CD14-positive monocyte (primary cell): ENCODE measurements at regions not wholly inside any gene's neighbourhood (a gene's known extent, or its start where the extent isn't known, plus 50 kb on each side); places are given as distances from the start of the nearest gene placed in this dataset.

Source experiments
- DNase-seq, 3 donors: peaks; one replicate each; pipeline ENCODE4 v3.0.0-alpha.2; 2011 to 2022
- H2AFZ ChIP-seq: 2 replicates; pipeline ENCODE4 v1.6.0; 2012; ENCODE audit warnings: mild to moderate bottlenecking, low read depth, low read length, inconsistent platforms; ENCODE audit not compliant: insufficient read depth, poor library complexity, severe bottlenecking
- H3K27ac ChIP-seq, 2 donors: 1 replicate in 1 of 2; 2 replicates in 1 of 2; pipeline ENCODE4 v1.5.1; 2012 to 2013; ENCODE audit warnings: low read length in 2 of 2, control low read depth in 1 of 2, inconsistent platforms in 1 of 2, low read depth in 1 of 2, mild to moderate bottlenecking in 1 of 2
- H3K27me3 ChIP-seq, 2 donors: one replicate each; pipeline versions ENCODE4 v1.6.0 to v1.6.1; 2011 to 2013; ENCODE audit warnings: low read length in 2 of 2; ENCODE audit not compliant: control insufficient read depth in 2 of 2, insufficient read depth in 2 of 2
- H3K36me3 ChIP-seq, 2 donors: replicated peaks in 1 of 2; 1 replicate in 1 of 2; 2 replicates in 1 of 2; pipeline versions ENCODE4 v1.5.1 to v1.6.1; 2012 to 2013; ENCODE audit warnings: low read length in 2 of 2, control low read depth in 1 of 2, inconsistent platforms in 1 of 2, mild to moderate bottlenecking in 1 of 2; ENCODE audit not compliant: insufficient read depth in 2 of 2, control insufficient read depth in 1 of 2
- H3K4me1 ChIP-seq, 2 donors: 1 replicate in 1 of 2; 2 replicates in 1 of 2; pipeline versions ENCODE4 v1.5.1 to v1.6.1; 2012 to 2013; ENCODE audit warnings: low read length in 2 of 2, control low read depth in 1 of 2, inconsistent platforms in 1 of 2, mild to moderate bottlenecking in 1 of 2, moderate library complexity in 1 of 2; ENCODE audit not compliant: insufficient read depth in 2 of 2, control insufficient read depth in 1 of 2
- H3K4me2 ChIP-seq: replicated peaks from 2 replicates; pipeline ENCODE3; 2012; ENCODE audit warnings: low read length, moderate library complexity, mild to moderate bottlenecking; ENCODE audit not compliant: poor library complexity, severe bottlenecking; ENCODE audit errors: extremely low read depth
- H3K4me3 ChIP-seq, 3 experiments: fragments of 200-600 bp in 1 of 3; sonication (generic) in 1 of 3; replicated peaks in 1 of 3; 1 replicate in 2 of 3; 2 replicates in 1 of 3; pipeline ENCODE4 v1.5.1; 2011 to 2013; ENCODE audit warnings: low read length in 3 of 3, mild to moderate bottlenecking in 3 of 3, control low read depth in 2 of 3, low read depth in 2 of 3, inconsistent platforms in 1 of 3, moderate library complexity in 1 of 3
- H3K79me2 ChIP-seq: 2 replicates; pipeline ENCODE4 v1.6.0; 2012; ENCODE audit warnings: mild to moderate bottlenecking, control low read depth, inconsistent platforms, low read length, moderate library complexity; ENCODE audit not compliant: insufficient read depth
- H3K9ac ChIP-seq: 2 replicates; pipeline ENCODE4 v1.6.0; 2017; ENCODE audit warnings: low read length, mild to moderate bottlenecking; ENCODE audit not compliant: insufficient read depth, poor library complexity, severe bottlenecking
- H3K9me3 ChIP-seq, 2 donors: replicated peaks in 1 of 2; 1 replicate in 1 of 2; 2 replicates in 1 of 2; pipeline versions ENCODE4 v1.5.1 to v1.6.1; 2012 to 2013; ENCODE audit warnings: low read length in 2 of 2, control low read depth in 1 of 2; ENCODE audit not compliant: control insufficient read depth in 1 of 2, insufficient read depth in 1 of 2
- H4K20me1 ChIP-seq: 2 replicates; pipeline ENCODE4 v1.6.0; 2012; ENCODE audit warnings: mild to moderate bottlenecking, low read length, control low read depth, moderate library complexity; ENCODE audit not compliant: insufficient read depth
- H3K27ac Mint-ChIP-seq, 7 donors: one replicate each; pipeline ENCODE4 v1.8.0; 2020; ENCODE audit warnings: mild to moderate bottlenecking in 7 of 7, mixed read lengths in 7 of 7, moderate library complexity in 6 of 7, inconsistent platforms in 2 of 7
- H3K27me3 Mint-ChIP-seq, 3 donors: one replicate each; pipeline ENCODE4 v1.8.0; 2021 to 2022; ENCODE audit warnings: low read depth in 3 of 3, mild to moderate bottlenecking in 3 of 3, mixed read lengths in 3 of 3, moderate library complexity in 3 of 3, inconsistent platforms in 1 of 3
- H3K36me3 Mint-ChIP-seq, 2 donors: one replicate each; pipeline ENCODE4 v1.8.0; 2020; ENCODE audit warnings: mixed read lengths in 2 of 2, inconsistent platforms in 1 of 2, mild to moderate bottlenecking in 1 of 2
- H3K4me1 Mint-ChIP-seq: one replicate; pipeline ENCODE4 v1.8.0; 2020; ENCODE audit warnings: mild to moderate bottlenecking, mixed read lengths
- H3K4me3 Mint-ChIP-seq, 2 donors: one replicate each; pipeline ENCODE4 v1.8.0; 2020; ENCODE audit warnings: mild to moderate bottlenecking in 2 of 2, mixed read lengths in 2 of 2, moderate library complexity in 1 of 2
- H3K9me3 Mint-ChIP-seq, 7 donors: one replicate each; pipeline ENCODE4 v1.8.0; 2020 to 2022; ENCODE audit warnings: mixed read lengths in 7 of 7, mild to moderate bottlenecking in 6 of 7, moderate library complexity in 6 of 7, inconsistent platforms in 2 of 7
- WGBS: methylation state at CpG from one replicate; pipeline ENCODE4 v1.1.5; 2013; ENCODE audit warnings: missing lambda C conversion rate; ENCODE audit not compliant: insufficient coverage; 5-methylcytosine and 5-hydroxymethylcytosine counted together
- intact Hi-C, 2 donors: fragments of 100-400 bp; cut with micrococcal nuclease; formaldehyde crosslinking; loops; one replicate each; pipeline versions ENCODE4 v1.15.0 to v1.15.1; 2023
- TF ChIP-seq, protein P1 (sequence below): fragments of 200-600 bp; IDR thresholded peaks from one replicate; pipeline ENCODE4 v1.8.0; 2022; ENCODE audit warnings: antibody characterized with exemption, mild to moderate bottlenecking

DNA sequence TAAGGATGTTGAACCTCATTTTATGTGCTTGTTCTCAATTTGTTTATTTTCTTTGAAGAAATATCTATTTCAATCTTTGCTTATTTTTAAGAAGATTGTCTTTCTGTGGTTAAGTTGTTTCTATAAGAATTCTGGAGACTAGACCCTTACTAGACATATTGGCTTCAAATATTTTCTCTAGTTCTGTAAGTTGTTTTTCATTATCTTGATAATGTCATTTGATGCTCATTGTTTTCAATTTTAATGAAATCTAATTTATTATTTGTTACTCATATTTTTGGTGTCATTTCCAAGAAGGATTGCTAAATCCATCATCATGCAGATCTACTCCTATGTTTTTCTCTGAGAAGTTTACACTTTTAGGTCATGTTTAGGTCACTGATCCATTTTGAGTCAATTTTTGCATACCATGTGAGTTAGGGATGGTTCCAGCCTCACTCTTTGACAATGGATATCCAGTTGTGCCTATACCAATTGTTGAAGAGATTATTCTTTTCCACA, 874.8 kb upstream of the SLITRK6 start:
- intact Hi-C loops = no loop called here
- no peaks in the 10 kb centered on the region for H3K27me3 Mint-ChIP-seq

DNA sequence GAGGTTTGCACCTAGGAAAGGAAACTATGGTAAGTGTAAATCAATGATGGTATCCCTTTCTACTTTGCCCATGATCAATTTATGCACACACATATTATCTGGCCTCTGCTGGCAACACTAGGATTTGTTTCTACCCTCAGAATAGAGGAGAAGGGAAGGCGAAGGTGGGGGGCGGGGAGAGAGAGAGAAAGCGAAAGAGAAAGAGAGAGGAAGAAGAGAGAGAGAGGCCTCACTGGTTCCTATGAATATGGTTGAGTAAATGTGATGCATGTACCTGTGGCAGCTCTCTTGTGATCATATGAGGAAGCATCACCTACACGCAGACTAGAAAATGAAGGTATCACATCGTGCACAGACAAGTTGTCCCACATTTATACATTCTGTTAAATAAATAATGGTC, 882.0 kb upstream of the SLITRK6 start:
- TF ChIP-seq, protein P1, sequence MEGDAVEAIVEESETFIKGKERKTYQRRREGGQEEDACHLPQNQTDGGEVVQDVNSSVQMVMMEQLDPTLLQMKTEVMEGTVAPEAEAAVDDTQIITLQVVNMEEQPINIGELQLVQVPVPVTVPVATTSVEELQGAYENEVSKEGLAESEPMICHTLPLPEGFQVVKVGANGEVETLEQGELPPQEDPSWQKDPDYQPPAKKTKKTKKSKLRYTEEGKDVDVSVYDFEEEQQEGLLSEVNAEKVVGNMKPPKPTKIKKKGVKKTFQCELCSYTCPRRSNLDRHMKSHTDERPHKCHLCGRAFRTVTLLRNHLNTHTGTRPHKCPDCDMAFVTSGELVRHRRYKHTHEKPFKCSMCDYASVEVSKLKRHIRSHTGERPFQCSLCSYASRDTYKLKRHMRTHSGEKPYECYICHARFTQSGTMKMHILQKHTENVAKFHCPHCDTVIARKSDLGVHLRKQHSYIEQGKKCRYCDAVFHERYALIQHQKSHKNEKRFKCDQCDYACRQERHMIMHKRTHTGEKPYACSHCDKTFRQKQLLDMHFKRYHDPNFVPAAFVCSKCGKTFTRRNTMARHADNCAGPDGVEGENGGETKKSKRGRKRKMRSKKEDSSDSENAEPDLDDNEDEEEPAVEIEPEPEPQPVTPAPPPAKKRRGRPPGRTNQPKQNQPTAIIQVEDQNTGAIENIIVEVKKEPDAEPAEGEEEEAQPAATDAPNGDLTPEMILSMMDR = no peak
- no peak overlapping the region for H2AFZ ChIP-seq
- no peak overlapping the region for H3K9ac ChIP-seq
- H3K27me3 ChIP-seq = no peaks in the 10 kb centered on the region
- H3K27ac ChIP-seq = no peak overlapping the region
- intact Hi-C loops = no loop called here
- H3K36me3 ChIP-seq = no peaks in the 10 kb centered on the region
- H3K4me1 Mint-ChIP-seq = no peaks in the 10 kb centered on the region
- H3K9me3 Mint-ChIP-seq = peaks cover 0 to 10% (median 4%) of the 10 kb centered on the region in 7 donors
- H3K27ac Mint-ChIP-seq = no peak overlapping the region
- no peaks in the 10 kb centered on the region for H3K36me3 Mint-ChIP-seq
- H3K4me3 Mint-ChIP-seq = no peak overlapping the region
- H4K20me1 ChIP-seq = no peaks in the 10 kb centered on the region
- no peak overlapping the region for H3K4me2 ChIP-seq
- no peaks in the 10 kb centered on the region for H3K27me3 Mint-ChIP-seq
- no peaks in the 10 kb centered on the region for H3K79me2 ChIP-seq
- no peak for DNase-seq
- WGBS = 97% methylated on average over 3 of the region's 5 CpGs
- H3K9me3 ChIP-seq = peaks cover 3% of the 10 kb centered on the region in 2 donors
- no peaks in the 10 kb centered on the region for H3K4me1 ChIP-seq
- no peak overlapping the region for H3K4me3 ChIP-seq

More for the DNA sequence above, 874.8 kb upstream of the SLITRK6 start:
- no peak overlapping the region for H3K4me3 Mint-ChIP-seq
- no peak overlapping the region for H3K27ac Mint-ChIP-seq
- Histone ChIP-seq H3K79me2 (no peaks in the 10 kb centered on the region), H3K4me1 (no peaks in the 10 kb centered on the region), H3K27me3 (no peaks in the 10 kb centered on the region), H4K20me1 (no peaks in the 10 kb centered on the region), H3K9ac (no peak overlapping the region), H3K4me3 (no peak overlapping the region), H3K9me3 (peaks cover 0 to 3% of the 10 kb centered on the region in 2 donors), H3K4me2 (no peak overlapping the region), H2AFZ (no peak overlapping the region), H3K36me3 (no peaks in the 10 kb centered on the region), H3K27ac (no peak overlapping the region)
- H3K9me3 Mint-ChIP-seq = peaks cover 0 to 7% (median 3%) of the 10 kb centered on the region in 7 donors
- TF ChIP-seq, protein P1 = no peak
- no peak for DNase-seq
- no peaks in the 10 kb centered on the region for H3K36me3 Mint-ChIP-seq
- H3K4me1 Mint-ChIP-seq = no peaks in the 10 kb centered on the region
